SH-SY5Y (cell line): ENCODE measurements at regions not wholly inside any gene's neighbourhood (a gene's known extent, or its start where the extent isn't known, plus 50 kb on each side); places are given as distances from the start of the nearest gene placed in this dataset.

Source experiments
- GATA2 ChIP-seq: IDR thresholded peaks from 2 replicates; pipeline ENCODE4 v1.6.1; 2011; ENCODE audit warnings: mild to moderate bottlenecking, low read depth, low read length
- GATA3 ChIP-seq: IDR thresholded peaks from 2 replicates; pipeline ENCODE4 v1.6.1; 2011; ENCODE audit warnings: low read depth, mild to moderate bottlenecking, low read length, moderate library complexity

DNA sequence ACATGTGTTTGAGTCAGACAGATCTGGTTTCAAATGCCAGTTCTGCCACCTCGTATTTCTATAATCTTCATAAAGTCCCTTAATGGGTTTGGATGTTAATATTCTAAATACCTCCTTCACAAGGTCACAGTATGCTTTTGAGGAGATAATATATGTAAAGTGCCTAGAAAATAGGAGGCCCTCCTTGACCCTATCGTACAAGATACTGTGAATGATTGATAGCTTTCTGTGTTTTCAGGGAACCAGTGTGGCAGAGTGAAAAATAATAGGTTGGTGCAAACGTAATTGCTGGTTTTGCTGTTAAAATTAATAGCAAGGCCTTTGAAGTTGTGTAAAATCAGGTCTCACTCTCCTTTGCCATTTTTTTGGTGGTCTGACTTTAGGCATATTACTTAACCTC is 77.5 kb upstream of the SCEL start:
- TF ChIP-seq GATA3 (no peak), GATA2 (no peak)
